ENCODE measurements at regions not wholly inside any gene's neighbourhood (a gene's known extent, or its start where the extent isn't known, plus 50 kb on each side); places are given as distances from the start of the nearest gene placed in this dataset.

DNA sequence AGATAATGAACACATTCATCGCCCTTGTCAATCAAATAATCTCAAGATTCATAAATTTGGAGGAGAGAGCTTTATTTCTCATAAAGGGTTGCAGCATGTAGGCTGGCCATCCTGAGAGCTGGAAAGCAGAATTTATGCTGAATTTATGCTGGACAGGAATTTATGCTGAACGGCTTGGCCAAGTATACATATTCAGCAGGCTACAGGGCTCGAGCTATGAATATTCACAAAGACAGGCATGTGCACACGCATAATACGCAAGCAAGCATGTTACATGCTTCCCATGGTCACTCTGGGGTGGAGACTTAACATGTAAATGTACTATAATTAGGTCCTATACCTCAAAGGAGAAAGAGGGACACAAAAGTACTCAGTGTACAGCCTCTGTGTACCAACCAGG lies 618.8 kb downstream of the METTL4 start:
- TF ChIP-seq YY1 (IDR thresholded peaks at IDR 0.05; ENCODE audit: insufficient read depth, insufficient read length) (no peak), ZNF274 (IDR thresholded peaks at IDR 0.05; ENCODE audit: low read depth, low read length) (no peak)

All from NT2/D1 (cell line).